ENCODE measurements at regions not wholly inside any gene's neighbourhood (a gene's known extent, or its start where the extent isn't known, plus 50 kb on each side); places are given as distances from the start of the nearest gene placed in this dataset.

- TF ChIP-seq CTCF (IDR thresholded peaks at IDR 0.05) (no peak), POLR2A (IDR thresholded peaks at IDR 0.05) (no peak)
Observed at GRCh38 chr14:22046063-22046462, 372.4 kb upstream of the OR4E1 start.
